CD4-positive, CD25-positive, alpha-beta regulatory T cell (primary cell): ENCODE measurements at regions not wholly inside any gene's neighbourhood (a gene's known extent, or its start where the extent isn't known, plus 50 kb on each side); places are given as distances from the start of the nearest gene placed in this dataset.

ENCODE experiments used
- ATAC-seq, 2 donors: fragments of 150-1000 bp; cut with Tn5 transposase; one replicate each; pipeline ENCODE4 v1.10.0; 2021; ENCODE audit warnings: low read depth in 2 of 2, moderate number of reproducible peaks in 2 of 2, moderate library complexity in 1 of 2
- DNase-seq, 3 donors: peaks; one replicate each; pipeline versions ENCODE4 v3.0.0 to v3.0.0-alpha.2; 2012 to 2022; ENCODE audit warnings: mixed read lengths in 1 of 3
- H3K27ac ChIP-seq: one replicate; pipeline ENCODE4 v1.7.0; 2013; ENCODE audit warnings: mild to moderate bottlenecking, low read length; ENCODE audit not compliant: insufficient read depth, poor library complexity, severe bottlenecking
- H3K27me3 ChIP-seq: one replicate; pipeline ENCODE4 v1.7.0; 2013; ENCODE audit warnings: low read length; ENCODE audit not compliant: control insufficient read depth, insufficient read depth
- H3K36me3 ChIP-seq: one replicate; pipeline ENCODE4 v1.7.0; 2013; ENCODE audit warnings: mild to moderate bottlenecking, low read length, moderate library complexity; ENCODE audit not compliant: control insufficient read depth, insufficient read depth
- H3K4me1 ChIP-seq: 2 replicates; pipeline ENCODE4 v1.7.0; 2013; ENCODE audit warnings: mild to moderate bottlenecking, low read length; ENCODE audit not compliant: insufficient read depth, control insufficient read depth, poor library complexity, severe bottlenecking
- H3K4me3 ChIP-seq: one replicate; pipeline ENCODE4 v1.7.0; 2013; ENCODE audit warnings: low read depth, mild to moderate bottlenecking, low read length, moderate library complexity
- H3K9me3 ChIP-seq, 2 experiments: 1 replicate in 1 of 2; 2 replicates in 1 of 2; pipeline ENCODE4 v1.7.0; 2013; ENCODE audit warnings: low read length in 2 of 2, mild to moderate bottlenecking in 1 of 2, moderate library complexity in 1 of 2; ENCODE audit not compliant: control insufficient read depth in 2 of 2
- H3K27ac Mint-ChIP-seq, 3 donors: one replicate each; pipeline ENCODE4 v1.8.0; 2020 to 2022; ENCODE audit warnings: mild to moderate bottlenecking in 3 of 3, mixed read lengths in 3 of 3, moderate library complexity in 2 of 3
- H3K27me3 Mint-ChIP-seq: one replicate; pipeline ENCODE4 v1.8.0; 2022; ENCODE audit warnings: mild to moderate bottlenecking, mixed read lengths
- H3K36me3 Mint-ChIP-seq: one replicate; pipeline ENCODE4 v1.8.0; 2020; ENCODE audit warnings: mixed read lengths
- H3K4me1 Mint-ChIP-seq, 4 donors: one replicate each; pipeline ENCODE4 v1.8.0; 2020 to 2022; ENCODE audit warnings: mixed read lengths in 4 of 4, mild to moderate bottlenecking in 1 of 4
- H3K4me3 Mint-ChIP-seq, 4 donors: one replicate each; pipeline ENCODE4 v1.8.0; 2020 to 2022; ENCODE audit warnings: mild to moderate bottlenecking in 4 of 4, mixed read lengths in 4 of 4, moderate library complexity in 3 of 4
- H3K9me3 Mint-ChIP-seq, 7 donors: one replicate each; pipeline ENCODE4 v1.8.0; 2020 to 2022; ENCODE audit warnings: mixed read lengths in 7 of 7, mild to moderate bottlenecking in 3 of 7, moderate library complexity in 2 of 7

GRCh38 chr2:41379496-41380221, 668.2 kb upstream of the PKDCC start:
- H3K4me3 Mint-ChIP-seq: no peak overlapping the region
- no peaks in the 10 kb centered on the region for H3K36me3 Mint-ChIP-seq
- Histone ChIP-seq H3K4me1 (no peaks in the 10 kb centered on the region), H3K27me3 (no peaks in the 10 kb centered on the region), H3K4me3 (no peak overlapping the region), H3K27ac (no peak overlapping the region), H3K9me3 (no peaks in the 10 kb centered on the region), H3K36me3 (no peaks in the 10 kb centered on the region)
- no peak for ATAC-seq
- H3K27me3 Mint-ChIP-seq: no peaks in the 10 kb centered on the region
- no peaks in the 10 kb centered on the region for H3K4me1 Mint-ChIP-seq
- no peak overlapping the region for H3K27ac Mint-ChIP-seq
- peaks cover 0 to 4% (median 0%) of the 10 kb centered on the region in 7 donors for H3K9me3 Mint-ChIP-seq
- DNase-seq: no peak

GRCh38 chr2:41381701-41382100, 666.1 kb upstream of the PKDCC start:
- H3K4me1 Mint-ChIP-seq: no peaks in the 10 kb centered on the region
- peaks cover 0 to 3% (median 0%) of the 10 kb centered on the region in 7 donors for H3K9me3 Mint-ChIP-seq

GRCh38 chr2:41387519-41387918, 660.3 kb upstream of the PKDCC start:
- no peaks in the 10 kb centered on the region for H3K36me3 Mint-ChIP-seq
- no peaks in the 10 kb centered on the region for H3K4me1 Mint-ChIP-seq
- no peak for DNase-seq
- H3K4me1 ChIP-seq: no peaks in the 10 kb centered on the region
- H3K27me3 Mint-ChIP-seq: no peaks in the 10 kb centered on the region
- H3K9me3 Mint-ChIP-seq: peaks cover 0 to 2% (median 0%) of the 10 kb centered on the region in 7 donors
- no peak overlapping the region for H3K27ac ChIP-seq
- H3K4me3 Mint-ChIP-seq: no peak overlapping the region
- H3K36me3 ChIP-seq: no peaks in the 10 kb centered on the region
- H3K4me3 ChIP-seq: no peak overlapping the region
- H3K9me3 ChIP-seq: no peaks in the 10 kb centered on the region
- ATAC-seq: no peak
- H3K27me3 ChIP-seq: no peaks in the 10 kb centered on the region
- no peak overlapping the region for H3K27ac Mint-ChIP-seq

More at GRCh38 chr2:41381701-41382100, 666.1 kb upstream of the PKDCC start:
- ATAC-seq (no peak), DNase-seq (no peak)
- Histone ChIP-seq H3K27ac (no peak overlapping the region), H3K36me3 (no peaks in the 10 kb centered on the region), H3K4me1 (no peaks in the 10 kb centered on the region), H3K4me3 (no peak overlapping the region), H3K9me3 (no peaks in the 10 kb centered on the region), H3K27me3 (no peaks in the 10 kb centered on the region)
- H3K27me3 Mint-ChIP-seq: no peaks in the 10 kb centered on the region
- H3K36me3 Mint-ChIP-seq: no peaks in the 10 kb centered on the region
- H3K27ac Mint-ChIP-seq: no peak overlapping the region
- no peak overlapping the region for H3K4me3 Mint-ChIP-seq

GRCh38 chr2:41393621-41394020, 654.2 kb upstream of the PKDCC start:
- Histone ChIP-seq H3K4me3 (no peak overlapping the region), H3K36me3 (no peaks in the 10 kb centered on the region), H3K9me3 (no peaks in the 10 kb centered on the region), H3K27me3 (no peaks in the 10 kb centered on the region), H3K4me1 (no peaks in the 10 kb centered on the region), H3K27ac (no peak overlapping the region)
- Mint-ChIP-seq H3K4me1 (no peaks in the 10 kb centered on the region), H3K4me3 (no peak overlapping the region), H3K27ac (no peak overlapping the region), H3K9me3 (peaks cover 0 to 9% (median 5%) of the 10 kb centered on the region in 7 donors), H3K27me3 (no peaks in the 10 kb centered on the region), H3K36me3 (no peaks in the 10 kb centered on the region)
- no peak for DNase-seq
- no peak for ATAC-seq

- peaks cover 0 to 10% (median 5%) of the 10 kb centered on the region in 7 donors for H3K9me3 Mint-ChIP-seq
These were observed 653.3 kb upstream of the PKDCC start for GRCh38 chr2:41394541-41394940.

GRCh38 chr2:41395692-41396091, 652.1 kb upstream of the PKDCC start:
- Mint-ChIP-seq H3K9me3 (peaks cover 0 to 12% (median 5%) of the 10 kb centered on the region in 7 donors), H3K4me1 (no peaks in the 10 kb centered on the region), H3K4me3 (no peak overlapping the region), H3K36me3 (no peaks in the 10 kb centered on the region), H3K27me3 (no peaks in the 10 kb centered on the region), H3K27ac (peak overlapping the region in 1 of 3 donors; percentile 45)
- ATAC-seq (no peak), DNase-seq (no peak)
- H3K4me3 ChIP-seq: no peak overlapping the region
- H3K27me3 ChIP-seq: no peaks in the 10 kb centered on the region
- no peaks in the 10 kb centered on the region for H3K9me3 ChIP-seq
- H3K4me1 ChIP-seq: no peaks in the 10 kb centered on the region
- no peak overlapping the region for H3K27ac ChIP-seq
- no peaks in the 10 kb centered on the region for H3K36me3 ChIP-seq

More at GRCh38 chr2:41394541-41394940, 653.3 kb upstream of the PKDCC start:
- H3K4me1 Mint-ChIP-seq: no peaks in the 10 kb centered on the region
- no peak overlapping the region for H3K4me3 ChIP-seq
- ATAC-seq: no peak
- no peaks in the 10 kb centered on the region for H3K27me3 Mint-ChIP-seq
- H3K36me3 ChIP-seq: no peaks in the 10 kb centered on the region
- H3K27ac ChIP-seq: no peak overlapping the region
- no peaks in the 10 kb centered on the region for H3K27me3 ChIP-seq
- H3K27ac Mint-ChIP-seq: no peak overlapping the region
- H3K9me3 ChIP-seq: no peaks in the 10 kb centered on the region
- no peak overlapping the region for H3K4me3 Mint-ChIP-seq
- no peak for DNase-seq
- H3K4me1 ChIP-seq: no peaks in the 10 kb centered on the region
- no peaks in the 10 kb centered on the region for H3K36me3 Mint-ChIP-seq

- H3K27ac ChIP-seq: no peak overlapping the region
- H3K4me1 ChIP-seq: no peaks in the 10 kb centered on the region
- no peaks in the 10 kb centered on the region for H3K27me3 Mint-ChIP-seq
- no peak for ATAC-seq
- H3K9me3 ChIP-seq: no peaks in the 10 kb centered on the region
- H3K9me3 Mint-ChIP-seq: peaks cover 0 to 10% (median 5%) of the 10 kb centered on the region in 7 donors
- no peaks in the 10 kb centered on the region for H3K27me3 ChIP-seq
- DNase-seq: no peak
- no peaks in the 10 kb centered on the region for H3K4me1 Mint-ChIP-seq
- no peak overlapping the region for H3K4me3 Mint-ChIP-seq
- no peak overlapping the region for H3K4me3 ChIP-seq
- H3K27ac Mint-ChIP-seq: no peak overlapping the region
- H3K36me3 ChIP-seq: no peaks in the 10 kb centered on the region
- no peaks in the 10 kb centered on the region for H3K36me3 Mint-ChIP-seq
These were observed 648.3 kb upstream of the PKDCC start for GRCh38 chr2:41399437-41400087.
